C4-2B (cell line): ENCODE measurements at regions not wholly inside any gene's neighbourhood (a gene's known extent, or its start where the extent isn't known, plus 50 kb on each side); places are given as distances from the start of the nearest gene placed in this dataset.

Experiments
- CTCF ChIP-seq: fragments of 450-650 bp; conservative IDR thresholded peaks from 2 replicates; pipeline ENCODE4 v1.5.1; 2017; ENCODE audit warnings: mild to moderate bottlenecking
- ZFX ChIP-seq: fragments of 450-650 bp; IDR thresholded peaks from 2 replicates; pipeline ENCODE4 v1.6.1; 2017

DNA sequence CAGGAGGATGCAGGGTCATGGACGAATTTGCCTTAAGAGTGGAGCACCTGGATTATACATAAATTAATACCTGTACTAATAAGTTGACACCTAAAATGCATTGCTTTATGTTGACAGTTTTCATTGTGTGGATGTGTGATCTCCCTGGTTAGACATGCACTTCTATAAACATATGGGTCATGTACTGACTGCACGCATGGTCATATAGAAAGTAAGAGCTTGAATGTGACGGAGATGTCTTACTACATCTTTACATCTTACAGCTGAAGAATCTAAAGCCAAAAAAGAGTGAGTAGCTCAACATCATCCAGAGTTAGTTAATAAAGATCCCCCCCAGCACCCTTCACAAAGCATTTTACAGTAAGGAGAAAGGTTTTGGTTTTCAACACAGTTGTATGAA lies 408.4 kb upstream of the JARID2 start:
- TF ChIP-seq CTCF (no peak), ZFX (no peak)
